ENCODE measurements at regions not wholly inside any gene's neighbourhood (a gene's known extent, or its start where the extent isn't known, plus 50 kb on each side); places are given as distances from the start of the nearest gene placed in this dataset.

DNA sequence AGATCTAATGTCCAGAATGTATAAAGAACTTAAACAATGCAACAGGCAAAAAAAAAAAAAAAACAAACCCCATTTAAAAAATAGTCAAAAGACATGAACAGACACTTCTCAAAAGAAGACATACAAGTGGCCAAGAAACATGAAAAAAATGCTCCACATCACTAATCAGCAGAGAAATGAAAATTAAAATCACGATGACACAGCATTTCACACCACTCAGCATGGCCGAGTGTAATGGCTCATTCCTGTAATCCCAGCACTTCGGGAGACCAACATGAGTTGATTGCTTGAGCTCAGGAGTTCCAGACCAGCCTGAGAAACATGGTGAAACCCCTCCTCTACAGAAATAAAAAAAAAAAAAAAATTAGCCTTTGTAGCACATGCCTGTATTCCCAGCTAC lies 701.4 kb upstream of the NRSN1 start:
- Histone ChIP-seq H3K9me2 (ENCODE audit: insufficient read depth, low read length) (no peaks in the 10 kb centered on the region), H3K27me3 (ENCODE audit: insufficient read depth, low read depth, low read length) (no peaks in the 10 kb centered on the region), H3K9ac (ENCODE audit: low read length) (no peak overlapping the region), H2AFZ (ENCODE audit: low read depth, low read length) (no peak overlapping the region), H3K36me3 (ENCODE audit: insufficient read depth, low read length) (no peaks in the 10 kb centered on the region), H3K9me3 (ENCODE audit: low read length) (no peaks in the 10 kb centered on the region), H3K27ac (ENCODE audit: low read length) (no peak overlapping the region), H3K4me3 (ENCODE audit: low read length) (no peak overlapping the region), H3K4me2 (ENCODE audit: low read length) (no peak overlapping the region), H3K79me2 (replicated peaks; ENCODE audit: insufficient read depth, low read length) (no peaks in the 10 kb centered on the region), H3F3A (ENCODE audit: insufficient read depth, low read length, poor library complexity, severe bottlenecking) (no peaks in the 10 kb centered on the region), H4K20me1 (ENCODE audit: insufficient read depth) (no peaks in the 10 kb centered on the region)
- TF ChIP-seq RAD21 (conservative IDR thresholded peaks at IDR 0.05) = no peak
- TF ChIP-seq SMC3 (conservative IDR thresholded peaks at IDR 0.05; ENCODE audit: poor library complexity) = no peak
- no peak for TF ChIP-seq MXI1 (conservative IDR thresholded peaks at IDR 0.05; ENCODE audit: poor library complexity, severe bottlenecking)
- no peak for TF ChIP-seq EZH2 (IDR thresholded peaks at IDR 0.05; ENCODE audit: borderline replicate concordance, insufficient read depth, low read length, poor library complexity, severe bottlenecking)
- no peak for TF ChIP-seq CTCF (IDR thresholded peaks at IDR 0.05; ENCODE audit: poor library complexity, severe bottlenecking)
- no peak for TF ChIP-seq EP300 (conservative IDR thresholded peaks at IDR 0.05; ENCODE audit: poor library complexity, severe bottlenecking)
- TF ChIP-seq, protein P1, sequence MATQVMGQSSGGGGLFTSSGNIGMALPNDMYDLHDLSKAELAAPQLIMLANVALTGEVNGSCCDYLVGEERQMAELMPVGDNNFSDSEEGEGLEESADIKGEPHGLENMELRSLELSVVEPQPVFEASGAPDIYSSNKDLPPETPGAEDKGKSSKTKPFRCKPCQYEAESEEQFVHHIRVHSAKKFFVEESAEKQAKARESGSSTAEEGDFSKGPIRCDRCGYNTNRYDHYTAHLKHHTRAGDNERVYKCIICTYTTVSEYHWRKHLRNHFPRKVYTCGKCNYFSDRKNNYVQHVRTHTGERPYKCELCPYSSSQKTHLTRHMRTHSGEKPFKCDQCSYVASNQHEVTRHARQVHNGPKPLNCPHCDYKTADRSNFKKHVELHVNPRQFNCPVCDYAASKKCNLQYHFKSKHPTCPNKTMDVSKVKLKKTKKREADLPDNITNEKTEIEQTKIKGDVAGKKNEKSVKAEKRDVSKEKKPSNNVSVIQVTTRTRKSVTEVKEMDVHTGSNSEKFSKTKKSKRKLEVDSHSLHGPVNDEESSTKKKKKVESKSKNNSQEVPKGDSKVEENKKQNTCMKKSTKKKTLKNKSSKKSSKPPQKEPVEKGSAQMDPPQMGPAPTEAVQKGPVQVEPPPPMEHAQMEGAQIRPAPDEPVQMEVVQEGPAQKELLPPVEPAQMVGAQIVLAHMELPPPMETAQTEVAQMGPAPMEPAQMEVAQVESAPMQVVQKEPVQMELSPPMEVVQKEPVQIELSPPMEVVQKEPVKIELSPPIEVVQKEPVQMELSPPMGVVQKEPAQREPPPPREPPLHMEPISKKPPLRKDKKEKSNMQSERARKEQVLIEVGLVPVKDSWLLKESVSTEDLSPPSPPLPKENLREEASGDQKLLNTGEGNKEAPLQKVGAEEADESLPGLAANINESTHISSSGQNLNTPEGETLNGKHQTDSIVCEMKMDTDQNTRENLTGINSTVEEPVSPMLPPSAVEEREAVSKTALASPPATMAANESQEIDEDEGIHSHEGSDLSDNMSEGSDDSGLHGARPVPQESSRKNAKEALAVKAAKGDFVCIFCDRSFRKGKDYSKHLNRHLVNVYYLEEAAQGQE (IDR thresholded peaks at IDR 0.05; ENCODE audit: borderline replicate concordance) = no peak
- TF ChIP-seq TAF1 (IDR thresholded peaks at IDR 0.05; ENCODE audit: low read depth) = no peak
- TF ChIP-seq POLR2AphosphoS5 (IDR thresholded peaks at IDR 0.05) = no peak

GRCh38 chr6:23435126-23435525 lies 690.9 kb upstream of the NRSN1 start:
- Histone ChIP-seq H3F3A (ENCODE audit: insufficient read depth, low read length, poor library complexity, severe bottlenecking) (no peaks in the 10 kb centered on the region), H3K9me3 (ENCODE audit: low read length) (no peaks in the 10 kb centered on the region), H3K27ac (ENCODE audit: low read length) (no peak overlapping the region), H3K27me3 (ENCODE audit: insufficient read depth, low read depth, low read length) (no peaks in the 10 kb centered on the region), H4K20me1 (ENCODE audit: insufficient read depth) (no peaks in the 10 kb centered on the region), H3K4me3 (ENCODE audit: low read length) (no peak overlapping the region), H2AFZ (ENCODE audit: low read depth, low read length) (no peak overlapping the region), H3K9ac (ENCODE audit: low read length) (no peak overlapping the region), H3K79me2 (replicated peaks; ENCODE audit: insufficient read depth, low read length) (no peaks in the 10 kb centered on the region), H3K36me3 (ENCODE audit: insufficient read depth, low read length) (no peaks in the 10 kb centered on the region), H3K4me2 (ENCODE audit: low read length) (no peak overlapping the region), H3K9me2 (ENCODE audit: insufficient read depth, low read length) (no peaks in the 10 kb centered on the region)
- TF ChIP-seq, protein P1 (IDR thresholded peaks at IDR 0.05; ENCODE audit: borderline replicate concordance) = no peak
- no peak for TF ChIP-seq POLR2AphosphoS5 (IDR thresholded peaks at IDR 0.05)
- no peak for TF ChIP-seq EP300 (conservative IDR thresholded peaks at IDR 0.05; ENCODE audit: poor library complexity, severe bottlenecking)
- no peak for TF ChIP-seq EZH2 (IDR thresholded peaks at IDR 0.05; ENCODE audit: borderline replicate concordance, insufficient read depth, low read length, poor library complexity, severe bottlenecking)

Measured in neural cell (in vitro differentiated cells).